ENCODE measurements at regions not wholly inside any gene's neighbourhood (a gene's known extent, or its start where the extent isn't known, plus 50 kb on each side); places are given as distances from the start of the nearest gene placed in this dataset.

DNA sequence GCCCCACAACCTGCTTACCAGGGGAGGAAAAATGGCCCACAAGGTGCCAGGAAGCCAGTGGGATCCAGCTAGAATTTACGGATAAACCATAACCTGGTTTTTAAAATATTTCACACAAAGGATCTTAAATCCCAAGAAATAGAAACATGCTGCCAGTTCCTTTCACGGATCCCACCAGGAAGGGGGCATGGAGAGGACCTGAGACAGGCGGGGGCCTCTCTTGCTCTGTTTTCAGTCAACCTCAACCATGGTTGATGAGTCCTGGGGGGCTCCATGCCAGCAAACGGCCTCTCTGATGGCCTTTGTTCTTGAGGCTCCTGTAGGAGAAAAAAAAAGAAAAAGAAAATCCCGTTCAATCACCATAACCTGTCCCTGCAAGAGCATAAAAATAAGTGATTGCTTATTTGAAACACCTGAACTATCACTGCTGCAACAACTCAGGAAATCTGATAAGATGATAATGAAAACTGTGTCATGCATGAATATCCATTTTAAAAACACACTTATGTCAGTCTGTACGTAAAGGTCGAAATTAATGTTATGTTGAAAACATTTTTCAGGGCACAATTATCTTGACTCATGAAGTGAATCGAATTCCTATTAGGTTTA is 125.8 kb upstream of the CST7 start:
- H3K4me1 ChIP-seq (ENCODE audit: control insufficient read depth, insufficient read depth, low read length) = no peaks in the 10 kb centered on the region
- DNase-seq (no peak), ATAC-seq (no peak)
- H3K36me3 Mint-ChIP-seq = no peaks in the 10 kb centered on the region
- H3K27me3 ChIP-seq (ENCODE audit: control insufficient read depth, insufficient read depth, low read length) = no peaks in the 10 kb centered on the region
- H3K9me3 Mint-ChIP-seq = no peaks in the 10 kb centered on the region
- H3K4me3 Mint-ChIP-seq = no peak overlapping the region
- no peaks in the 10 kb centered on the region for H3K27me3 Mint-ChIP-seq (ENCODE audit: low read depth in 2 of 2)
- no peak overlapping the region for H3K27ac Mint-ChIP-seq
- H3K36me3 ChIP-seq (ENCODE audit: control insufficient read depth, insufficient read depth, low read length) = no peaks in the 10 kb centered on the region
- H3K27ac ChIP-seq (ENCODE audit: low read length) = no peak overlapping the region
- H3K4me3 ChIP-seq (ENCODE audit: low read length) = no peak overlapping the region
- TF ChIP-seq, protein P1, sequence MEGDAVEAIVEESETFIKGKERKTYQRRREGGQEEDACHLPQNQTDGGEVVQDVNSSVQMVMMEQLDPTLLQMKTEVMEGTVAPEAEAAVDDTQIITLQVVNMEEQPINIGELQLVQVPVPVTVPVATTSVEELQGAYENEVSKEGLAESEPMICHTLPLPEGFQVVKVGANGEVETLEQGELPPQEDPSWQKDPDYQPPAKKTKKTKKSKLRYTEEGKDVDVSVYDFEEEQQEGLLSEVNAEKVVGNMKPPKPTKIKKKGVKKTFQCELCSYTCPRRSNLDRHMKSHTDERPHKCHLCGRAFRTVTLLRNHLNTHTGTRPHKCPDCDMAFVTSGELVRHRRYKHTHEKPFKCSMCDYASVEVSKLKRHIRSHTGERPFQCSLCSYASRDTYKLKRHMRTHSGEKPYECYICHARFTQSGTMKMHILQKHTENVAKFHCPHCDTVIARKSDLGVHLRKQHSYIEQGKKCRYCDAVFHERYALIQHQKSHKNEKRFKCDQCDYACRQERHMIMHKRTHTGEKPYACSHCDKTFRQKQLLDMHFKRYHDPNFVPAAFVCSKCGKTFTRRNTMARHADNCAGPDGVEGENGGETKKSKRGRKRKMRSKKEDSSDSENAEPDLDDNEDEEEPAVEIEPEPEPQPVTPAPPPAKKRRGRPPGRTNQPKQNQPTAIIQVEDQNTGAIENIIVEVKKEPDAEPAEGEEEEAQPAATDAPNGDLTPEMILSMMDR (IDR thresholded peaks at IDR 0.05) = no peak
- H3K4me1 Mint-ChIP-seq = no peaks in the 10 kb centered on the region
- intact Hi-C loops (cut with micrococcal nuclease) = no loop called here
- peaks cover 2% of the 10 kb centered on the region for H3K9me3 ChIP-seq (ENCODE audit: control insufficient read depth, insufficient read depth, low read length)
- 94% methylated on average over 6 of the region's 8 CpGs for WGBS (ENCODE audit: insufficient coverage)

DNA sequence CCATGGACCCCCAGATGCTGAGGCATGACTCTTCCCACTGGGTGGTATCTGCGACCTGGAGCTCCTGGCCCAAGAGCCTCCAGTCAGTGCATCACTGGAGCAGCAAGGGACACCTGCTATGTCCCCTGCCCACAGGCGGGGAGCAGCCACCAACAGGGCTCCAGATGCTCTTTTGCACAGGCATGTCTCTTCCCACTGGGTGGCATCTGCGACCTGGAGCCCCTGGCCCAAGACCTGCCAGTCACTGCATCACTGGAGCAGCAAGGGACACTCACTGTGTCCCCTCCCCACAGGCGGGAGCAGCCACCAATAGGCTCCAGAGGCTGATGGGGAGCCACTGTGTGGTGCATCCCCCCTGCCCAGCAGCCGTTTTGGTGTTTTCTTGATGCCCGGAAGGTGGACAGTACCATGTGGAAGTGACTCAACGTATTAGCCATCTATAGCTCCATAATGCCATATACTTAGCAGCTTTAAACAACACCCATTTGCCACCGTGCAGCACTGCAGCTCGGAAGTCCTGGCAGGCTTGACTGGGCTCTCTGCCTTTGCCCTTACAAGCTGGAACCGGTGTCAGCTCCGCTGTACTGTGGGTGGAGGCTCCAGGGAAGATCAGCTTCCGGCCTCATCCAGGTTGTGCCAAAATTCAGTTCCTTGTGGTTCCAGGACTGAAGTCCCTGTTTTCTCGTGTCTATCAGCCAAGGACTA is 124.9 kb upstream of the CST7 start:
- no peaks in the 10 kb centered on the region for H3K27me3 Mint-ChIP-seq (ENCODE audit: low read depth in 2 of 2)
- TF ChIP-seq, protein P1 (IDR thresholded peaks at IDR 0.05) = no peak
- Histone ChIP-seq H3K36me3 (ENCODE audit: control insufficient read depth, insufficient read depth, low read length) (no peaks in the 10 kb centered on the region), H3K4me3 (ENCODE audit: low read length) (no peak overlapping the region), H3K27ac (ENCODE audit: low read length) (no peak overlapping the region), H3K4me1 (ENCODE audit: control insufficient read depth, insufficient read depth, low read length) (no peaks in the 10 kb centered on the region), H3K9me3 (ENCODE audit: control insufficient read depth, insufficient read depth, low read length) (peaks cover 2% of the 10 kb centered on the region), H3K27me3 (ENCODE audit: control insufficient read depth, insufficient read depth, low read length) (no peaks in the 10 kb centered on the region)
- 84% methylated on average over 13 of the region's 13 CpGs for WGBS (ENCODE audit: insufficient coverage)
- no peak for ATAC-seq
- no peak overlapping the region for H3K27ac Mint-ChIP-seq
- no peaks in the 10 kb centered on the region for H3K36me3 Mint-ChIP-seq
- no peaks in the 10 kb centered on the region for H3K9me3 Mint-ChIP-seq
- DNase-seq = no peak
- intact Hi-C loops (cut with micrococcal nuclease) = no loop called here
- no peaks in the 10 kb centered on the region for H3K4me1 Mint-ChIP-seq
- no peak overlapping the region for H3K4me3 Mint-ChIP-seq

DNA sequence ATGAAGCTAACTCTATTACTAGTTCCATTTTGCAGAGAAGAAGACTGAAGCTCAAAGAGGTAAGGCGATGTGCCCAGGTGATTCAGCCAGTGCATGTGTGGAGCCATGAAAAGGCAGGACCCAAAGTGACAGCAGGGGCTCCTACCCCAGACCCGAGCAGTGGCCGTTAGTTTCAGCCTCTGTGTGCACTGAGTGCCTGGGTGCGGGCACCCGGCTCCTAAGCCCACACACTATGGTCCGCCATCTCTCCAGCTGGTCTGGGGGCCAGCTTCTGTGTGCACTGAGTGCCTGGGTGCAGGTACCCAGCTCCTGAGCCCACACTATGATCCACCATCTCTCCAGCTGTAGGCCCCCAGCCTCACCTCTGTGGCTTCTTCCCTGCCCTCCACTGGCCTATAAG is 123.5 kb upstream of the CST7 start:
- H3K27me3 ChIP-seq (ENCODE audit: control insufficient read depth, insufficient read depth, low read length) = no peaks in the 10 kb centered on the region
- H3K4me1 ChIP-seq (ENCODE audit: control insufficient read depth, insufficient read depth, low read length) = no peaks in the 10 kb centered on the region
- intact Hi-C loops (cut with micrococcal nuclease) = no loop called here
- H3K27ac Mint-ChIP-seq = no peak overlapping the region
- no peak overlapping the region for H3K4me3 ChIP-seq (ENCODE audit: low read length)
- H3K9me3 ChIP-seq (ENCODE audit: control insufficient read depth, insufficient read depth, low read length) = no peaks in the 10 kb centered on the region
- H3K27ac ChIP-seq (ENCODE audit: low read length) = no peak overlapping the region
- H3K4me1 Mint-ChIP-seq = no peaks in the 10 kb centered on the region
- H3K27me3 Mint-ChIP-seq (ENCODE audit: low read depth in 2 of 2) = no peaks in the 10 kb centered on the region
- H3K9me3 Mint-ChIP-seq = no peaks in the 10 kb centered on the region
- no peaks in the 10 kb centered on the region for H3K36me3 ChIP-seq (ENCODE audit: control insufficient read depth, insufficient read depth, low read length)
- ATAC-seq = no peak
- no peak overlapping the region for H3K4me3 Mint-ChIP-seq
- TF ChIP-seq, protein P1 (IDR thresholded peaks at IDR 0.05) = no peak
- DNase-seq = no peak
- WGBS (ENCODE audit: insufficient coverage) = 94% methylated on average over 6 of the region's 6 CpGs
- no peaks in the 10 kb centered on the region for H3K36me3 Mint-ChIP-seq
